H1 (cell line): ENCODE measurements at regions not wholly inside any gene's neighbourhood (a gene's known extent, or its start where the extent isn't known, plus 50 kb on each side); places are given as distances from the start of the nearest gene placed in this dataset.

Source experiments
- CTCF ChIA-PET: fragments of 300-600 bp; sonication (Branson Sonifier 250); formaldehyde crosslinking; loops from one replicate; lab custom pipeline; 2021; ENCODE audit not compliant: partially characterized antibody; lab: Charles Lee
- POLR2A ChIA-PET: fragments of 300-600 bp; sonication (Branson Sonifier 250); formaldehyde crosslinking; loops from one replicate; lab custom pipeline; 2021; ENCODE audit warnings: inconsistent platforms; ENCODE audit not compliant: partially characterized antibody; lab: Charles Lee
- DNase-seq, 2 experiments: peaks; one replicate each; pipeline versions ENCODE4 v3.0.0 to v3.0.0-alpha.2; 2010 to 2022; ENCODE audit warnings: low spot score in 2 of 2, low read depth in 1 of 2, mixed read lengths in 1 of 2
- FAIRE-seq: peaks from 2 replicates; lab custom pipeline; 2011; peaks lifted over from hg19 to GRCh38; lab: Jason Lieb, UNC
- H2AFZ ChIP-seq: 2 replicates; pipeline ENCODE4 v1.8.1; 2012; ENCODE audit warnings: low read length, inconsistent platforms
- H2AK5ac ChIP-seq: 2 replicates; pipeline ENCODE4 v1.6.1; 2013; ENCODE audit warnings: low read depth, low read length
- H2BK120ac ChIP-seq: replicated peaks from 2 replicates; pipeline ENCODE3; 2013; ENCODE audit warnings: low read depth, low read length, inconsistent platforms
- H2BK12ac ChIP-seq: 2 replicates; pipeline ENCODE4 v1.6.1; 2013; ENCODE audit warnings: low read depth, low read length
- H2BK15ac ChIP-seq: 2 replicates; pipeline ENCODE4 v1.6.1; 2013; ENCODE audit warnings: low read length
- H2BK20ac ChIP-seq: 2 replicates; pipeline ENCODE4 v1.6.1; 2013; ENCODE audit warnings: low read length
- H2BK5ac ChIP-seq: 2 replicates; pipeline ENCODE4 v1.6.1; 2013; ENCODE audit warnings: low read depth, low read length
- H3K14ac ChIP-seq: 2 replicates; pipeline ENCODE4 v1.6.1; 2013; ENCODE audit warnings: inconsistent platforms; ENCODE audit not compliant: insufficient read length
- H3K18ac ChIP-seq: 2 replicates; pipeline ENCODE4 v1.6.1; 2013; ENCODE audit warnings: low read length; ENCODE audit errors: extremely low read depth
- H3K23ac ChIP-seq: 2 replicates; pipeline ENCODE4 v1.6.1; 2013; ENCODE audit warnings: inconsistent platforms; ENCODE audit not compliant: insufficient read length
- H3K23me2 ChIP-seq: 2 replicates; pipeline ENCODE4 v1.6.1; 2013; ENCODE audit warnings: low read depth, low read length
- H3K27ac ChIP-seq: 2 replicates; pipeline ENCODE4 v1.6.1; 2011; ENCODE audit warnings: low read depth, low read length, inconsistent platforms
- H3K27me3 ChIP-seq, 4 experiments: replicated peaks in 1 of 4; 1 replicate in 1 of 4; 2 replicates in 3 of 4; pipeline versions ENCODE4 v1.6.1 to v1.8.1; 2011 to 2013; ENCODE audit warnings: low read length in 3 of 4, mild to moderate bottlenecking in 3 of 4, inconsistent platforms in 2 of 4, mixed read lengths in 2 of 4, moderate library complexity in 1 of 4; ENCODE audit not compliant: control insufficient read depth in 3 of 4, insufficient read depth in 3 of 4; ENCODE audit errors: extremely low read depth in 1 of 4
- H3K36me3 ChIP-seq, 4 experiments: 2 replicates each; pipeline versions ENCODE4 v1.6.1 to v1.8.1; 2011 to 2013; ENCODE audit warnings: mild to moderate bottlenecking in 4 of 4, low read length in 3 of 4, moderate library complexity in 2 of 4, control low read depth in 1 of 4, inconsistent platforms in 1 of 4; ENCODE audit not compliant: insufficient read depth in 4 of 4, control insufficient read depth in 2 of 4
- H3K4ac ChIP-seq: replicated peaks from 2 replicates; pipeline ENCODE3; 2013; ENCODE audit warnings: low read length, low read depth, mixed read lengths, inconsistent platforms; ENCODE audit not compliant: insufficient read length
- H3K4me1 ChIP-seq, 4 experiments: replicated peaks in 1 of 4; 1 replicate in 1 of 4; 2 replicates in 3 of 4; pipeline versions ENCODE4 v1.6.1 to v1.8.1; 2011 to 2013; ENCODE audit warnings: low read length in 3 of 4, inconsistent platforms in 2 of 4, mixed read lengths in 1 of 4; ENCODE audit not compliant: insufficient read depth in 4 of 4, control insufficient read depth in 3 of 4
- H3K4me2 ChIP-seq, 2 experiments: 2 replicates each; pipeline versions ENCODE4 v1.6.1 to v1.8.1; 2011 to 2013; ENCODE audit warnings: low read depth in 2 of 2, low read length in 2 of 2, control low read depth in 1 of 2, inconsistent platforms in 1 of 2, mild to moderate bottlenecking in 1 of 2; ENCODE audit not compliant: insufficient read depth in 1 of 2
- H3K4me3 ChIP-seq, 4 experiments: fragments of 200-600, 300-600 bp in 1 of 4; sonication (generic), shearing (Covaris generic), sonication (Bioruptor Twin) in 1 of 4; 2 replicates each; pipeline versions ENCODE4 v1.5.1 to v1.8.1; 2011 to 2016; ENCODE audit warnings: low read length in 4 of 4, low read depth in 3 of 4, control low read depth in 2 of 4, inconsistent platforms in 2 of 4, mild to moderate bottlenecking in 2 of 4, mixed read lengths in 1 of 4, moderate library complexity in 1 of 4; ENCODE audit not compliant: insufficient read depth in 2 of 4; ENCODE audit errors: extremely low read depth in 1 of 4
- H3K56ac ChIP-seq: replicated peaks from 2 replicates; pipeline ENCODE3; 2013; ENCODE audit warnings: low read depth, mild to moderate bottlenecking, mixed read lengths, low read length, inconsistent platforms; ENCODE audit not compliant: insufficient read length
- H3K79me1 ChIP-seq: 2 replicates; pipeline ENCODE4 v1.6.1; 2013; ENCODE audit warnings: low read depth, low read length, control low read depth
- H3K79me2 ChIP-seq, 2 experiments: 2 replicates each; pipeline versions ENCODE4 v1.6.1 to v1.8.1; 2012 to 2013; ENCODE audit warnings: low read length in 2 of 2, mild to moderate bottlenecking in 2 of 2, inconsistent platforms in 1 of 2; ENCODE audit not compliant: insufficient read depth in 2 of 2, control insufficient read depth in 1 of 2
- H3K9ac ChIP-seq, 4 experiments: replicated peaks in 1 of 4; 1 replicate in 1 of 4; 2 replicates in 3 of 4; pipeline versions ENCODE4 v1.6.1 to v1.8.1; 2011 to 2013; ENCODE audit warnings: low read depth in 3 of 4, low read length in 3 of 4, control low read depth in 2 of 4, mild to moderate bottlenecking in 2 of 4, moderate library complexity in 2 of 4, inconsistent platforms in 1 of 4; ENCODE audit errors: extremely low read depth in 1 of 4
- H3K9me3 ChIP-seq, 2 experiments: 2 replicates each; pipeline versions ENCODE4 v1.6.1 to v1.8.1; 2012 to 2013; ENCODE audit warnings: mild to moderate bottlenecking in 2 of 2, moderate library complexity in 2 of 2, control low read depth in 1 of 2, inconsistent platforms in 1 of 2, low read depth in 1 of 2, low read length in 1 of 2, mixed read lengths in 1 of 2; ENCODE audit not compliant: insufficient read depth in 2 of 2
- H4K20me1 ChIP-seq, 2 experiments: replicated peaks in 1 of 2; 2 replicates each; pipeline versions ENCODE3 to v1.8.1; 2011 to 2013; ENCODE audit warnings: inconsistent platforms in 2 of 2, low read length in 2 of 2, mild to moderate bottlenecking in 1 of 2; ENCODE audit not compliant: insufficient read depth in 2 of 2, control insufficient read depth in 1 of 2
- H4K5ac ChIP-seq: 2 replicates; pipeline ENCODE4 v1.6.1; 2013; ENCODE audit warnings: low read length, low read depth, mixed read lengths, inconsistent platforms; ENCODE audit not compliant: insufficient read length
- H4K8ac ChIP-seq: 2 replicates; pipeline ENCODE4 v1.8.0; 2013; ENCODE audit warnings: mild to moderate bottlenecking, moderate library complexity, low read length, inconsistent platforms; ENCODE audit not compliant: insufficient read depth; ENCODE audit errors: extremely low read depth
- H4K91ac ChIP-seq: replicated peaks from 2 replicates; pipeline ENCODE3; 2013; ENCODE audit warnings: low read length, mixed read lengths, inconsistent platforms; ENCODE audit not compliant: insufficient read length
- BACH1 ChIP-seq: IDR thresholded peaks from 2 replicates; pipeline ENCODE4 v1.6.1; 2012; ENCODE audit warnings: low read length, improper control_type of control experiment
- EP300 ChIP-seq, 2 experiments: IDR thresholded peaks; 1 replicate in 1 of 2; 2 replicates in 1 of 2; pipeline ENCODE4 v1.6.1; 2011 to 2012; ENCODE audit warnings: low read depth in 2 of 2, low read length in 2 of 2, mild to moderate bottlenecking in 2 of 2, borderline replicate concordance in 1 of 2, inconsistent platforms in 1 of 2, moderate library complexity in 1 of 2
- FOSL1 ChIP-seq: IDR thresholded peaks from 2 replicates; pipeline ENCODE4 v1.6.1; 2011; ENCODE audit warnings: mild to moderate bottlenecking, low read depth, low read length, moderate library complexity; ENCODE audit not compliant: insufficient read depth
- GTF2F1 ChIP-seq: IDR thresholded peaks from 2 replicates; pipeline ENCODE4 v1.6.1; 2012; ENCODE audit warnings: low read depth, low read length, improper control_type of control experiment, borderline replicate concordance
- KDM4A ChIP-seq: IDR thresholded peaks from one replicate; pipeline ENCODE4 v1.7.1; 2012; ENCODE audit warnings: low read depth, mild to moderate bottlenecking, moderate library complexity, low read length, inconsistent platforms; ENCODE audit not compliant: severe bottlenecking
- RFX5 ChIP-seq: IDR thresholded peaks from 2 replicates; pipeline ENCODE4 v1.6.1; 2011; ENCODE audit warnings: low read depth, low read length, improper control_type of control experiment, borderline replicate concordance
- SP1 ChIP-seq: IDR thresholded peaks from 2 replicates; pipeline ENCODE4 v1.6.1; 2011; ENCODE audit warnings: low read depth, low read length
- SRF ChIP-seq: IDR thresholded peaks from 2 replicates; pipeline ENCODE4 v1.6.1; 2011; ENCODE audit warnings: mild to moderate bottlenecking, low read depth, low read length, moderate library complexity
- TAF7 ChIP-seq: optimal IDR thresholded peaks from 2 replicates; pipeline ENCODE3; 2011; ENCODE audit warnings: low read depth, mild to moderate bottlenecking, inconsistent platforms, low read length, moderate library complexity, borderline replicate concordance
- WGBS, 2 experiments: shearing (Covaris generic) in 1 of 2; methylation state at CpG; one replicate each; pipeline versions ENCODE4 v1.1.6 to v1.1.7; 2013 to 2015; ENCODE audit warnings: low lambda C conversion rate in 2 of 2, mixed read lengths in 2 of 2, inconsistent platforms in 1 of 2, low coverage in 1 of 2, missing lambda C conversion rate in 1 of 2; ENCODE audit not compliant: insufficient replicate concordance in 2 of 2, insufficient coverage in 1 of 2, insufficient read length in 1 of 2; ENCODE audit errors: extremely low coverage in 1 of 2, missing lambda C conversion rate in 1 of 2; 5-methylcytosine and 5-hydroxymethylcytosine counted together

DNA sequence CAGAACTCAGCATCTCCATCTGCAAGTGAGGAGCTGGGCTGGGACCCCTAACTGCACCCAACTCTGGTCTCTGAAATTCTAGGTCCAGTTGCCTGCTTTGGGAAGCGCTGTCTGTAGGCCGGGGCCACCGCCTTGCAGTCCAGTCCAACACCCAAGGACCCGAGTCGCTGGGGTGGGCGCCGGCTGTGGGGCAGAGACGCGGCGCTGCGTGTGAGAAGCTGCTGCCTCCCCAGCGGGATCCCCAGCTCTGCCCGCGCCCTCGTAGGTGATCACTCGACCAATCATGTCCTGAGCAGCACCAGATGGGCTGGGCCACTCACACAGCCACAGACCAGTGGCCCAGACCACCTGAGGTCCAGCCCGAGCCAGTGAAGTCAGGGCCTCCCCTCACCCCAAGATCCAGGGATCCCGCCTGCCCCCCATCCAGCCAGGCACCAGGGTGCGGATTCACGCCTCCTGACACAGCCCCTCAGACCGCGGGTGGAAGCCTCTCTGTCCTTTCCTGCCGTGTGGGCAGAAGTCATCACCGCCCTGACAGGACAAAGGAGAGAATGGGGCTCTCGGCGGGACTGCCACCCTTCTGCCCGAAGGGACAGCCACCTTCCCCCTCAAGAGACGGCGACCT, 67.4 kb upstream of the ADGRA1 start:
- H3K4ac ChIP-seq = no peak overlapping the region
- no peak overlapping the region for H3K4me3 ChIP-seq
- H2BK15ac ChIP-seq = no peak overlapping the region
- H2BK12ac ChIP-seq = no peak overlapping the region
- H4K5ac ChIP-seq = no peak overlapping the region
- no peaks in the 10 kb centered on the region for H3K79me2 ChIP-seq
- CTCF ChIA-PET = interaction anchor here (1.0 kb wide), 1 partner anchor 116 kb away, joined by 3 read pairs; no protein-coding TSS in a partner anchor
- no peaks in the 10 kb centered on the region for H3K36me3 ChIP-seq
- H3K4me2 ChIP-seq = no peak overlapping the region
- no peak overlapping the region for H2BK20ac ChIP-seq
- H3K56ac ChIP-seq = no peak overlapping the region
- no peak overlapping the region for H3K18ac ChIP-seq
- H3K4me1 ChIP-seq = peaks cover 0 to 10% (median 4%) of the 10 kb centered on the region in 4 experiments; a peak in 4 of 7 replicates
- no peaks in the 10 kb centered on the region for H4K20me1 ChIP-seq
- FAIRE-seq (no peak), DNase-seq (no peak)
- H3K27ac ChIP-seq = no peak overlapping the region
- H2BK120ac ChIP-seq = no peak overlapping the region
- H4K8ac ChIP-seq = no peak overlapping the region
- no peak overlapping the region for H3K14ac ChIP-seq
- WGBS, 2 experiments = 81% methylated on average over 24 of the region's 29 CpGs; no CpG with 5 or more reads in 1 of the 2 experiments
- no peak overlapping the region for H2BK5ac ChIP-seq
- H3K27me3 ChIP-seq = peaks cover 0 to 3% (median 0%) of the 10 kb centered on the region in 4 experiments; a peak in 3 of 7 replicates
- TF ChIP-seq RFX5 = no peak
- no peak for TF ChIP-seq BACH1
- TF ChIP-seq TAF7 = no peak
- no peak for TF ChIP-seq SP1
- TF ChIP-seq EP300 (IDR thresholded peaks at IDR 0.05; ENCODE audit: borderline replicate concordance in 1 of 2, low read depth in 2 of 2, low read length in 2 of 2) = no peak
- no peak for TF ChIP-seq SRF
- no peak for TF ChIP-seq FOSL1
- TF ChIP-seq GTF2F1 = no peak
- no peak for TF ChIP-seq KDM4A
- POLR2A ChIA-PET = no interaction called here
- no peak overlapping the region for H3K9ac ChIP-seq
- H3K23ac ChIP-seq = no peak overlapping the region
- H2AK5ac ChIP-seq = no peak overlapping the region
- H3K23me2 ChIP-seq = no peaks in the 10 kb centered on the region
- H2AFZ ChIP-seq = no peak overlapping the region
- H4K91ac ChIP-seq = no peak overlapping the region
- H3K79me1 ChIP-seq = no peaks in the 10 kb centered on the region
- no peaks in the 10 kb centered on the region for H3K9me3 ChIP-seq
